Neural cell (in vitro differentiated cells): ENCODE measurements at regions not wholly inside any gene's neighbourhood (a gene's known extent, or its start where the extent isn't known, plus 50 kb on each side); places are given as distances from the start of the nearest gene placed in this dataset.

Experiments used
- H2AFZ ChIP-seq: fragments of 200-600, 300-800 bp; sonication (generic), shearing (Covaris generic); 2 replicates; pipeline ENCODE4 v1.6.0; 2014; ENCODE audit warnings: low read depth, mild to moderate bottlenecking, antibody characterized with exemption, low read length, moderate library complexity
- H3F3A ChIP-seq: fragments of 200-600 bp; shearing (Covaris generic); 2 replicates; pipeline ENCODE4 v1.6.1; 2016; ENCODE audit warnings: mild to moderate bottlenecking, moderate library complexity, mixed read lengths, antibody characterized with exemption, low read length; ENCODE audit not compliant: insufficient read depth, poor library complexity, severe bottlenecking
- H3K27ac ChIP-seq: fragments of 200-600, 300-800 bp; sonication (generic), shearing (Covaris generic); 2 replicates; pipeline ENCODE4 v1.5.1; 2014; ENCODE audit warnings: mild to moderate bottlenecking, low read length, moderate library complexity
- H3K27me3 ChIP-seq: fragments of 300-800, 200-600 bp; sonication (generic), shearing (Covaris generic); 2 replicates; pipeline ENCODE4 v1.6.0; 2014; ENCODE audit warnings: mild to moderate bottlenecking, low read depth, low read length, moderate library complexity; ENCODE audit not compliant: insufficient read depth
- H3K36me3 ChIP-seq: fragments of 300-800, 200-600 bp; sonication (generic), shearing (Covaris generic); 2 replicates; pipeline ENCODE4 v1.5.1; 2014; ENCODE audit warnings: mild to moderate bottlenecking, antibody characterized with exemption, low read length, moderate library complexity; ENCODE audit not compliant: insufficient read depth
- H3K4me2 ChIP-seq: fragments of 300-800, 200-600 bp; sonication (generic), shearing (Covaris generic); 2 replicates; pipeline ENCODE4 v1.6.0; 2014; ENCODE audit warnings: mild to moderate bottlenecking, low read length
- H3K4me3 ChIP-seq: fragments of 300-800, 200-600 bp; sonication (generic), shearing (Covaris generic); 2 replicates; pipeline ENCODE4 v1.5.1; 2014; ENCODE audit warnings: mild to moderate bottlenecking, low read length, moderate library complexity
- H3K79me2 ChIP-seq: fragments of 200-600 bp; shearing (Covaris generic); replicated peaks from 2 replicates; pipeline ENCODE4 v1.6.0; 2014; ENCODE audit warnings: mild to moderate bottlenecking, low read length, moderate library complexity; ENCODE audit not compliant: insufficient read depth
- H3K9ac ChIP-seq: fragments of 300-800, 200-600 bp; sonication (generic), shearing (Covaris generic); 2 replicates; pipeline ENCODE4 v1.6.1; 2016; ENCODE audit warnings: mild to moderate bottlenecking, low read length, mixed read lengths
- H3K9me2 ChIP-seq: fragments of 200-600 bp; shearing (Covaris generic); 2 replicates; pipeline ENCODE4 v1.6.1; 2016; ENCODE audit warnings: mild to moderate bottlenecking, low read length, mixed read lengths; ENCODE audit not compliant: insufficient read depth
- H3K9me3 ChIP-seq: fragments of 200-600, 300-800 bp; sonication (generic), shearing (Covaris generic); 2 replicates; pipeline ENCODE4 v1.6.1; 2016; ENCODE audit warnings: mild to moderate bottlenecking, mixed run types, low read length, moderate library complexity, mixed read lengths
- H4K20me1 ChIP-seq: fragments of 200-600 bp; shearing (Covaris generic); 2 replicates; pipeline ENCODE4 v1.6.1; 2016; ENCODE audit warnings: mild to moderate bottlenecking, mixed run types; ENCODE audit not compliant: insufficient read depth
- EP300 ChIP-seq: fragments of 450-650 bp; conservative IDR thresholded peaks from 2 replicates; pipeline ENCODE4 v1.6.1; 2014; ENCODE audit warnings: antibody characterized with exemption, mild to moderate bottlenecking, moderate library complexity; ENCODE audit not compliant: poor library complexity, severe bottlenecking
- EZH2 ChIP-seq: fragments of 200-600, 300-800 bp; shearing (Covaris generic), sonication (generic); IDR thresholded peaks from 2 replicates; pipeline ENCODE4 v1.6.1; 2014; ENCODE audit warnings: antibody characterized with exemption, low read length, borderline replicate concordance, mild to moderate bottlenecking; ENCODE audit not compliant: insufficient read depth, poor library complexity, severe bottlenecking
- MXI1 ChIP-seq: fragments of 450-650 bp; conservative IDR thresholded peaks from 2 replicates; pipeline ENCODE4 v1.6.1; 2014; ENCODE audit warnings: antibody characterized with exemption, mild to moderate bottlenecking; ENCODE audit not compliant: poor library complexity, severe bottlenecking
- POLR2AphosphoS5 ChIP-seq: IDR thresholded peaks from 2 replicates; pipeline ENCODE4 v1.6.1; 2012
- RAD21 ChIP-seq: fragments of 450-650 bp; conservative IDR thresholded peaks from 2 replicates; pipeline ENCODE4 v1.6.1; 2014; ENCODE audit warnings: antibody characterized with exemption, mild to moderate bottlenecking, moderate library complexity
- SMC3 ChIP-seq: fragments of 450-650 bp; conservative IDR thresholded peaks from 2 replicates; pipeline ENCODE4 v1.6.1; 2014; ENCODE audit warnings: antibody characterized with exemption, mild to moderate bottlenecking, moderate library complexity; ENCODE audit not compliant: poor library complexity
- TAF1 ChIP-seq: IDR thresholded peaks from 2 replicates; pipeline ENCODE4 v1.6.1; 2012; ENCODE audit warnings: low read depth
- TF ChIP-seq, protein P1 (sequence below): IDR thresholded peaks from 2 replicates; pipeline ENCODE4 v1.6.1; 2012; ENCODE audit warnings: borderline replicate concordance

DNA sequence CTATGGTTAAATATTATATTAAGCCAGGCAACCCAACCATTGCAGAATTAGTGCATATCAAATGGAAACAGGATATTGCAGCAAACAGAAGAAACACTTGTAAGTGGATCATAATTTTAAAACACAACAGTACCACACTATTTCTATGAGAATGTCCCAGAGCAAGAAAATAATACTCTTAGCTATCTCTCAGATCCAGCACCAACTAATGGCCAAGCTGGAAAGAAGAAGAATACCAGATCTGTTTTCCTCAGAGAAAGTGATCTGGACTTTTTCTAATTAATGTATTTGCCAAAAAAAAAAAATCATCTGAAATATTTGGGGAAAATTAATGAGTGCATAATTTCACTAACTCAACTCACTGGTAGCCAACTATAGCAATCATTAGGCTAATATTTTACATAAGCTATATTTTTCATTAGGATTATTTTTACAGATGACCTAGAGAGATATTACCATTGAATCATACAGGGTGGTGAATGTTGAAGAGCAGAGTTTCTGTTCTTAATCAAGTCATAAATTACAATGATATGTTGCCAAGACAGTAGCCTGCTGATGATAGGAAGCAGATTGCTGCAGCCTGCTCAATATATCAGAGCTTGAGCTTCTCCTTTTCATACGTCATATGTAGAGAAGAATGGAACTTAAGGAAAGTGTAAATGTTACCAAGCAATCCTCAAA, 995.4 kb upstream of the LRRN3 start:
- Histone ChIP-seq H3K27me3 (no peaks in the 10 kb centered on the region), H4K20me1 (no peaks in the 10 kb centered on the region), H3K9me3 (no peaks in the 10 kb centered on the region), H2AFZ (no peak overlapping the region), H3K4me3 (no peak overlapping the region), H3F3A (no peaks in the 10 kb centered on the region), H3K9ac (no peak overlapping the region), H3K36me3 (no peaks in the 10 kb centered on the region), H3K27ac (no peak overlapping the region), H3K9me2 (no peaks in the 10 kb centered on the region), H3K79me2 (no peaks in the 10 kb centered on the region), H3K4me2 (no peak overlapping the region)
- TF ChIP-seq, protein P1, sequence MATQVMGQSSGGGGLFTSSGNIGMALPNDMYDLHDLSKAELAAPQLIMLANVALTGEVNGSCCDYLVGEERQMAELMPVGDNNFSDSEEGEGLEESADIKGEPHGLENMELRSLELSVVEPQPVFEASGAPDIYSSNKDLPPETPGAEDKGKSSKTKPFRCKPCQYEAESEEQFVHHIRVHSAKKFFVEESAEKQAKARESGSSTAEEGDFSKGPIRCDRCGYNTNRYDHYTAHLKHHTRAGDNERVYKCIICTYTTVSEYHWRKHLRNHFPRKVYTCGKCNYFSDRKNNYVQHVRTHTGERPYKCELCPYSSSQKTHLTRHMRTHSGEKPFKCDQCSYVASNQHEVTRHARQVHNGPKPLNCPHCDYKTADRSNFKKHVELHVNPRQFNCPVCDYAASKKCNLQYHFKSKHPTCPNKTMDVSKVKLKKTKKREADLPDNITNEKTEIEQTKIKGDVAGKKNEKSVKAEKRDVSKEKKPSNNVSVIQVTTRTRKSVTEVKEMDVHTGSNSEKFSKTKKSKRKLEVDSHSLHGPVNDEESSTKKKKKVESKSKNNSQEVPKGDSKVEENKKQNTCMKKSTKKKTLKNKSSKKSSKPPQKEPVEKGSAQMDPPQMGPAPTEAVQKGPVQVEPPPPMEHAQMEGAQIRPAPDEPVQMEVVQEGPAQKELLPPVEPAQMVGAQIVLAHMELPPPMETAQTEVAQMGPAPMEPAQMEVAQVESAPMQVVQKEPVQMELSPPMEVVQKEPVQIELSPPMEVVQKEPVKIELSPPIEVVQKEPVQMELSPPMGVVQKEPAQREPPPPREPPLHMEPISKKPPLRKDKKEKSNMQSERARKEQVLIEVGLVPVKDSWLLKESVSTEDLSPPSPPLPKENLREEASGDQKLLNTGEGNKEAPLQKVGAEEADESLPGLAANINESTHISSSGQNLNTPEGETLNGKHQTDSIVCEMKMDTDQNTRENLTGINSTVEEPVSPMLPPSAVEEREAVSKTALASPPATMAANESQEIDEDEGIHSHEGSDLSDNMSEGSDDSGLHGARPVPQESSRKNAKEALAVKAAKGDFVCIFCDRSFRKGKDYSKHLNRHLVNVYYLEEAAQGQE: no peak
- TF ChIP-seq SMC3: no peak
- no peak for TF ChIP-seq POLR2AphosphoS5
- no peak for TF ChIP-seq EZH2
- TF ChIP-seq EP300: no peak
- no peak for TF ChIP-seq TAF1
- TF ChIP-seq RAD21: no peak
- TF ChIP-seq MXI1: no peak

DNA sequence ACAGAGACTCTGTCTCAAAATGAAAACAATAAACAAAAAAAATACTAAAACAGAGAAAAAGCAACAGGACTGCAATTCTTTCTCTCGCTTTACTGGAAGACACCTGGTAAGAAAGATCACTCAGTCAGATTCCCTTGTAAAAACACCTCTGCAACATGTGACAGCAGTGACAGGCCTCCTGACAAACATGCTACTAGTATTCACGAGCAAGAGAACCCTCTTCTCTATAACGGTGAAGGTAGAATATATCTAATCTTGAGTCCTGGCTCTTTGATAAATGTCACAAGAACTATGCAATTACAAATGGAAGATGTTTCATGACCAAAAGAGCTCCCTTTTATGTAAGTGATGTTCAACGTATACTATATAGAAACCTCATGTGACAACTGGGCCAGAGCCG, 986.7 kb upstream of the LRRN3 start:
- Histone ChIP-seq H3K4me3 (no peak overlapping the region), H3K79me2 (no peaks in the 10 kb centered on the region), H3F3A (no peaks in the 10 kb centered on the region), H3K36me3 (no peaks in the 10 kb centered on the region), H3K27me3 (no peaks in the 10 kb centered on the region), H3K27ac (no peak overlapping the region), H2AFZ (no peak overlapping the region), H3K9me2 (no peaks in the 10 kb centered on the region), H4K20me1 (no peaks in the 10 kb centered on the region), H3K9ac (no peak overlapping the region), H3K4me2 (no peak overlapping the region), H3K9me3 (no peaks in the 10 kb centered on the region)
- TF ChIP-seq EP300 (peak; percentile 51), SMC3 (no peak), POLR2AphosphoS5 (peak; percentile 40), EZH2 (no peak)

- Histone ChIP-seq H2AFZ (peak overlapping the region; percentile 19), H3K79me2 (no peaks in the 10 kb centered on the region), H3K27me3 (no peaks in the 10 kb centered on the region), H4K20me1 (no peaks in the 10 kb centered on the region), H3K4me2 (no peak overlapping the region), H3K36me3 (no peaks in the 10 kb centered on the region), H3K9me2 (no peaks in the 10 kb centered on the region), H3K4me3 (no peak overlapping the region), H3F3A (no peaks in the 10 kb centered on the region), H3K27ac (peak overlapping the region; percentile 7), H3K9me3 (no peaks in the 10 kb centered on the region), H3K9ac (no peak overlapping the region)
- no peak for TF ChIP-seq TAF1
These were observed 985.6 kb upstream of the LRRN3 start for GRCh38 chr7:110105307-110105706.
